ENCODE measurements at regions not wholly inside any gene's neighbourhood (a gene's known extent, or its start where the extent isn't known, plus 50 kb on each side); places are given as distances from the start of the nearest gene placed in this dataset.
"Not testable (repeated sequence)": the region's sequence is repeated elsewhere in the genome, so short reads cannot be mapped to it uniquely, and the experiment has no call there.

GRCh38 chr1:83500987-83501591 is 497.8 kb downstream of the TTLL7 start:
- no peaks in the 10 kb centered on the region for H3K36me3 ChIP-seq (ENCODE audit: insufficient read depth, low read length)
- no peaks in the 10 kb centered on the region for H3K4me1 ChIP-seq (ENCODE audit: insufficient read depth, low read length)
- H3K27me3 ChIP-seq (ENCODE audit: control insufficient read depth in 1 of 2, insufficient read depth in 2 of 2, low read length in 2 of 2) = no peaks in the 10 kb centered on the region
- H3K9me3 ChIP-seq (ENCODE audit: low read length) = no peaks in the 10 kb centered on the region
- H3K4me3 ChIP-seq (ENCODE audit: low read depth in 1 of 2, low read length in 2 of 2) = no peak overlapping the region
- H3K9ac ChIP-seq (ENCODE audit: low read length) = no peak overlapping the region
- no peak overlapping the region for H3K27ac ChIP-seq (ENCODE audit: low read depth, low read length)

- no peak overlapping the region for H3K4me3 ChIP-seq (ENCODE audit: low read depth in 1 of 2, low read length in 2 of 2)
- H3K27ac ChIP-seq (ENCODE audit: low read depth, low read length) = no peak overlapping the region
- no peaks in the 10 kb centered on the region for H3K36me3 ChIP-seq (ENCODE audit: insufficient read depth, low read length)
- no peaks in the 10 kb centered on the region for H3K4me1 ChIP-seq (ENCODE audit: insufficient read depth, low read length)
- no peak overlapping the region for H3K9ac ChIP-seq (ENCODE audit: low read length)
- H3K27me3 ChIP-seq (ENCODE audit: control insufficient read depth in 1 of 2, insufficient read depth in 2 of 2, low read length in 2 of 2) = no peaks in the 10 kb centered on the region
- no peaks in the 10 kb centered on the region for H3K9me3 ChIP-seq (ENCODE audit: low read length)
Measured at GRCh38 chr1:83500531-83500930, 498.4 kb downstream of the TTLL7 start.

GRCh38 chr1:83499998-83500397 is 498.9 kb downstream of the TTLL7 start:
- H3K4me3 ChIP-seq (ENCODE audit: low read depth in 1 of 2, low read length in 2 of 2) = no peak overlapping the region
- H3K9me3 ChIP-seq (ENCODE audit: low read length) = no peaks in the 10 kb centered on the region
- H3K27me3 ChIP-seq (ENCODE audit: control insufficient read depth in 1 of 2, insufficient read depth in 2 of 2, low read length in 2 of 2) = no peaks in the 10 kb centered on the region
- H3K4me1 ChIP-seq (ENCODE audit: insufficient read depth, low read length) = no peaks in the 10 kb centered on the region
- H3K27ac ChIP-seq (ENCODE audit: low read depth, low read length) = no peak overlapping the region
- H3K9ac ChIP-seq (ENCODE audit: low read length) = no peak overlapping the region
- H3K36me3 ChIP-seq (ENCODE audit: insufficient read depth, low read length) = no peaks in the 10 kb centered on the region

- Histone ChIP-seq H3K27ac (ENCODE audit: low read depth, low read length) (no peak overlapping the region), H3K4me1 (ENCODE audit: insufficient read depth, low read length) (no peaks in the 10 kb centered on the region), H3K4me3 (ENCODE audit: low read depth in 1 of 2, low read length in 2 of 2) (no peak overlapping the region), H3K9ac (ENCODE audit: low read length) (no peak overlapping the region), H3K9me3 (ENCODE audit: low read length) (no peaks in the 10 kb centered on the region), H3K36me3 (ENCODE audit: insufficient read depth, low read length) (no peaks in the 10 kb centered on the region), H3K27me3 (ENCODE audit: control insufficient read depth in 1 of 2, insufficient read depth in 2 of 2, low read length in 2 of 2) (no peaks in the 10 kb centered on the region)
Measured at GRCh38 chr1:83497563-83497962, 501.4 kb downstream of the TTLL7 start.

- H3K36me3 ChIP-seq (ENCODE audit: insufficient read depth, low read length) = no peaks in the 10 kb centered on the region
- no peaks in the 10 kb centered on the region for H3K9me3 ChIP-seq (ENCODE audit: low read length)
- H3K4me3 ChIP-seq (ENCODE audit: low read depth in 1 of 2, low read length in 2 of 2) = no peak overlapping the region
- no peak overlapping the region for H3K9ac ChIP-seq (ENCODE audit: low read length)
- no peaks in the 10 kb centered on the region for H3K4me1 ChIP-seq (ENCODE audit: insufficient read depth, low read length)
- H3K27me3 ChIP-seq (ENCODE audit: control insufficient read depth in 1 of 2, insufficient read depth in 2 of 2, low read length in 2 of 2) = no peaks in the 10 kb centered on the region
- H3K27ac ChIP-seq (ENCODE audit: low read depth, low read length) = no peak overlapping the region
Measured at GRCh38 chr1:83495560-83495959, 503.4 kb downstream of the TTLL7 start.

- Histone ChIP-seq H3K9ac (ENCODE audit: low read length) (no peak overlapping the region), H3K27ac (ENCODE audit: low read depth, low read length) (no peak overlapping the region), H3K4me3 (ENCODE audit: low read depth in 1 of 2, low read length in 2 of 2) (no peak overlapping the region), H3K4me1 (ENCODE audit: insufficient read depth, low read length) (no peaks in the 10 kb centered on the region), H3K36me3 (ENCODE audit: insufficient read depth, low read length) (no peaks in the 10 kb centered on the region), H3K27me3 (ENCODE audit: control insufficient read depth in 1 of 2, insufficient read depth in 2 of 2, low read length in 2 of 2) (no peaks in the 10 kb centered on the region), H3K9me3 (ENCODE audit: low read length) (no peaks in the 10 kb centered on the region)
Measured at GRCh38 chr1:83493633-83494032, 505.3 kb downstream of the TTLL7 start.

GRCh38 chr1:83491930-83492329 is 507.0 kb downstream of the TTLL7 start:
- H3K9me3 ChIP-seq (ENCODE audit: low read length) = no peaks in the 10 kb centered on the region
- no peaks in the 10 kb centered on the region for H3K4me1 ChIP-seq (ENCODE audit: insufficient read depth, low read length)
- no peaks in the 10 kb centered on the region for H3K36me3 ChIP-seq (ENCODE audit: insufficient read depth, low read length)
- H3K9ac ChIP-seq (ENCODE audit: low read length) = no peak overlapping the region
- no peaks in the 10 kb centered on the region for H3K27me3 ChIP-seq (ENCODE audit: control insufficient read depth in 1 of 2, insufficient read depth in 2 of 2, low read length in 2 of 2)
- no peak overlapping the region for H3K27ac ChIP-seq (ENCODE audit: low read depth, low read length)
- H3K4me3 ChIP-seq (ENCODE audit: low read depth in 1 of 2, low read length in 2 of 2) = no peak overlapping the region

GRCh38 chr1:83490988-83491387 is 507.9 kb downstream of the TTLL7 start:
- Histone ChIP-seq H3K27ac (ENCODE audit: low read depth, low read length) (no peak overlapping the region), H3K9me3 (ENCODE audit: low read length) (no peaks in the 10 kb centered on the region), H3K4me3 (ENCODE audit: low read depth in 1 of 2, low read length in 2 of 2) (no peak overlapping the region), H3K4me1 (ENCODE audit: insufficient read depth, low read length) (no peaks in the 10 kb centered on the region), H3K27me3 (ENCODE audit: control insufficient read depth in 1 of 2, insufficient read depth in 2 of 2, low read length in 2 of 2) (no peaks in the 10 kb centered on the region), H3K9ac (ENCODE audit: low read length) (no peak overlapping the region), H3K36me3 (ENCODE audit: insufficient read depth, low read length) (no peaks in the 10 kb centered on the region)

- H3K27ac ChIP-seq (ENCODE audit: low read depth, low read length); H3K9me3 ChIP-seq (ENCODE audit: low read length); H3K36me3 ChIP-seq (ENCODE audit: insufficient read depth, low read length); H3K4me1 ChIP-seq (ENCODE audit: insufficient read depth, low read length); H3K27me3 ChIP-seq (ENCODE audit: control insufficient read depth in 1 of 2, insufficient read depth in 2 of 2, low read length in 2 of 2); H3K4me3 ChIP-seq (ENCODE audit: low read depth in 1 of 2, low read length in 2 of 2); H3K9ac ChIP-seq (ENCODE audit: low read length): not testable (repeated sequence)
Measured at GRCh38 chr1:83488105-83488504, 510.8 kb downstream of the TTLL7 start.

- not testable (repeated sequence) for H3K9me3 ChIP-seq (ENCODE audit: low read length); H3K27ac ChIP-seq (ENCODE audit: low read depth, low read length); H3K4me3 ChIP-seq (ENCODE audit: low read depth in 1 of 2, low read length in 2 of 2); H3K36me3 ChIP-seq (ENCODE audit: insufficient read depth, low read length); H3K27me3 ChIP-seq (ENCODE audit: control insufficient read depth in 1 of 2, insufficient read depth in 2 of 2, low read length in 2 of 2); H3K4me1 ChIP-seq (ENCODE audit: insufficient read depth, low read length); H3K9ac ChIP-seq (ENCODE audit: low read length)
Measured at GRCh38 chr1:83487460-83487859, 511.5 kb downstream of the TTLL7 start.

GRCh38 chr1:83485314-83486019 is 513.5 kb downstream of the TTLL7 start:
- H3K27me3 ChIP-seq (ENCODE audit: control insufficient read depth in 1 of 2, insufficient read depth in 2 of 2, low read length in 2 of 2); H3K9me3 ChIP-seq (ENCODE audit: low read length); H3K36me3 ChIP-seq (ENCODE audit: insufficient read depth, low read length); H3K27ac ChIP-seq (ENCODE audit: low read depth, low read length); H3K4me1 ChIP-seq (ENCODE audit: insufficient read depth, low read length); H3K9ac ChIP-seq (ENCODE audit: low read length); H3K4me3 ChIP-seq (ENCODE audit: low read depth in 1 of 2, low read length in 2 of 2): not testable (repeated sequence)

- not testable (repeated sequence) for H3K27ac ChIP-seq (ENCODE audit: low read depth, low read length); H3K27me3 ChIP-seq (ENCODE audit: control insufficient read depth in 1 of 2, insufficient read depth in 2 of 2, low read length in 2 of 2); H3K4me3 ChIP-seq (ENCODE audit: low read depth in 1 of 2, low read length in 2 of 2); H3K4me1 ChIP-seq (ENCODE audit: insufficient read depth, low read length); H3K9me3 ChIP-seq (ENCODE audit: low read length); H3K36me3 ChIP-seq (ENCODE audit: insufficient read depth, low read length); H3K9ac ChIP-seq (ENCODE audit: low read length)
Measured at GRCh38 chr1:83481284-83481683, 517.6 kb downstream of the TTLL7 start.

Measured in muscle layer of colon (tissue), 2 donors.